Tibial artery (tissue), 4 donors: ENCODE measurements at regions not wholly inside any gene's neighbourhood (a gene's known extent, or its start where the extent isn't known, plus 50 kb on each side); places are given as distances from the start of the nearest gene placed in this dataset.
A peak's percentile ranks its signal among the peaks of the same experiment; 100 is the strongest.

Experiments used
- DNase-seq, 2 donors: peaks; one replicate each; pipeline ENCODE4 v3.0.0-alpha.2; 2019
- H3K27ac ChIP-seq, 2 donors: fragments of 200-600 bp; sonication (generic) in 1 of 2; 1 replicate in 1 of 2; 2 replicates in 1 of 2; pipeline ENCODE4 v1.5.1; 2018 to 2019; ENCODE audit warnings: mild to moderate bottlenecking in 1 of 2
- H3K27me3 ChIP-seq, 2 donors: fragments of 200-600 bp; sonication (generic) in 1 of 2; one replicate each; pipeline versions ENCODE4 v1.5.1 to v1.6.0; 2016 to 2019
- H3K36me3 ChIP-seq, 3 donors: fragments of 200-600 bp; sonication (generic) in 2 of 3; one replicate each; pipeline ENCODE4 v1.5.1; 2016 to 2019; ENCODE audit warnings: mild to moderate bottlenecking in 2 of 3
- H3K4me1 ChIP-seq, 4 donors: fragments of 200-600 bp; sonication (generic) in 2 of 4; 1 replicate in 3 of 4; 2 replicates in 1 of 4; pipeline ENCODE4 v1.5.1; 2016 to 2019
- H3K4me3 ChIP-seq, 2 donors: fragments of 200-600 bp; sonication (generic) in 1 of 2; 1 replicate in 1 of 2; 2 replicates in 1 of 2; pipeline ENCODE4 v1.5.1; 2018 to 2019; ENCODE audit warnings: mild to moderate bottlenecking in 2 of 2
- H3K9me3 ChIP-seq, 3 donors: fragments of 200-600 bp; sonication (generic) in 1 of 3; one replicate each; pipeline ENCODE4 v1.5.1; 2016 to 2019
- intact Hi-C: fragments of 100-400 bp; cut with DNase I; formaldehyde crosslinking; loops from one replicate; pipeline ENCODE4 v1.15.0; 2023; ENCODE audit warnings: low total_unique reads
- TF ChIP-seq, protein P1 (sequence below), 2 experiments: fragments of 200-600 bp in 1 of 2; fragments of 450-650 bp in 1 of 2; IDR thresholded peaks; one replicate each; pipeline ENCODE4 v1.5.1; 2017 to 2019; ENCODE audit warnings: antibody characterized with exemption in 2 of 2, mild to moderate bottlenecking in 1 of 2, moderate library complexity in 1 of 2

DNA sequence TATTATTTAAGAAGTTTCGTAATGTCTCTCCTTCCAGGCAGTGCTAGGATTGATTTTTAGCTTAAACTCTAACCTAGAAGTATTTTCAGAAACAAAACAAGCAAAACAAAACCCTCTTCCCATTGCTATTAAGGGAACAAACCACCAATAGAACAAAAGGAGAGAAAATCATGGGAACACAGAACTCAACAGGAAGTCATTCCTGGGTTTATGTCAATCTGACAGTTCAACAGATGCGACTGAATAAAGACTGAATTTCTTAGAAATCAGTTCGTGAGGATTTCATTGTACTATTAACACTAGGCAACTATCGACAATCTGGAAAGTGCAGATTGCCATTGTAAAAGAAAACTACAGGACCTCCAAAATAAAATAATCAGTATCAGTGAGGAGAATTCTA is 229.1 kb upstream of the SMIM31 start:
- Histone ChIP-seq H3K27me3 (no peaks in the 10 kb centered on the region), H3K9me3 (peaks cover 0 to 4% (median 0%) of the 10 kb centered on the region in 3 donors), H3K27ac (no peak overlapping the region), H3K4me1 (no peaks in the 10 kb centered on the region), H3K4me3 (no peak overlapping the region), H3K36me3 (no peaks in the 10 kb centered on the region)
- no peak for DNase-seq
- TF ChIP-seq, protein P1, sequence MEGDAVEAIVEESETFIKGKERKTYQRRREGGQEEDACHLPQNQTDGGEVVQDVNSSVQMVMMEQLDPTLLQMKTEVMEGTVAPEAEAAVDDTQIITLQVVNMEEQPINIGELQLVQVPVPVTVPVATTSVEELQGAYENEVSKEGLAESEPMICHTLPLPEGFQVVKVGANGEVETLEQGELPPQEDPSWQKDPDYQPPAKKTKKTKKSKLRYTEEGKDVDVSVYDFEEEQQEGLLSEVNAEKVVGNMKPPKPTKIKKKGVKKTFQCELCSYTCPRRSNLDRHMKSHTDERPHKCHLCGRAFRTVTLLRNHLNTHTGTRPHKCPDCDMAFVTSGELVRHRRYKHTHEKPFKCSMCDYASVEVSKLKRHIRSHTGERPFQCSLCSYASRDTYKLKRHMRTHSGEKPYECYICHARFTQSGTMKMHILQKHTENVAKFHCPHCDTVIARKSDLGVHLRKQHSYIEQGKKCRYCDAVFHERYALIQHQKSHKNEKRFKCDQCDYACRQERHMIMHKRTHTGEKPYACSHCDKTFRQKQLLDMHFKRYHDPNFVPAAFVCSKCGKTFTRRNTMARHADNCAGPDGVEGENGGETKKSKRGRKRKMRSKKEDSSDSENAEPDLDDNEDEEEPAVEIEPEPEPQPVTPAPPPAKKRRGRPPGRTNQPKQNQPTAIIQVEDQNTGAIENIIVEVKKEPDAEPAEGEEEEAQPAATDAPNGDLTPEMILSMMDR (IDR thresholded peaks at IDR 0.05) = no peak
- intact Hi-C loops = no loop called here

DNA sequence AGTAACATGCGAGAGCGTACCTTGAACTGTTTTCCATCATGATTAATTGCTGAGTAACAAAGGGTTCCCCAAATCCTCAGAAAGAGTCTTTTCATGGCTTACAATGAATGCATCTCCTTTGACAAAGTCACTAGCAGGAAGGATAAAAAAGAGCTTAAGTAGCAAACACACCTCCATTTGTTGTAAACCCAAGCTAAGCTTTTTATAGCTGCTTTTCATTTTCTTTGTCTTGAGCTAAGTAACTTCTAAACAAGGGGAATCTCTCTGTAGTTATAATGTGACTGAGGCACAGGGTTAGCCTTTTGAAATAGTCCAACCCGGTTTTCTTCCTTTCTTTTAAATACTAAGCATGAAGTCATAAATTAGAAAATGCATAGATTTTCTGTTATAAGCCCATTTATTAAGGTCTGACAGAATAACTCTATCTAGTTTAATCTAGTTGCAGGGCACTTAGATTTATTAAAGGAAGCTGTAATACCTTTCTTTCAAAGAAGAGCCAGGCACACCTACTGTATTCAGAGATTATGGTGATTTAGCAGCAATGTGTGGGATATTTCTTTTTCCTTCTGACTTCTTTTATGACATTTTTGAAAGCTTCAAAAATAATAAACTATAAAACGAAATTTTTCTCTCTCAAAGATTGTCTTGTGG is 226.9 kb upstream of the SMIM31 start:
- no peaks in the 10 kb centered on the region for H3K36me3 ChIP-seq
- H3K9me3 ChIP-seq = no peaks in the 10 kb centered on the region
- no peak overlapping the region for H3K4me3 ChIP-seq
- TF ChIP-seq, protein P1 (IDR thresholded peaks at IDR 0.05) = no peak
- DNase-seq = no peak
- intact Hi-C loops = no loop called here
- H3K27me3 ChIP-seq = no peaks in the 10 kb centered on the region
- no peaks in the 10 kb centered on the region for H3K4me1 ChIP-seq
- no peak overlapping the region for H3K27ac ChIP-seq

DNA sequence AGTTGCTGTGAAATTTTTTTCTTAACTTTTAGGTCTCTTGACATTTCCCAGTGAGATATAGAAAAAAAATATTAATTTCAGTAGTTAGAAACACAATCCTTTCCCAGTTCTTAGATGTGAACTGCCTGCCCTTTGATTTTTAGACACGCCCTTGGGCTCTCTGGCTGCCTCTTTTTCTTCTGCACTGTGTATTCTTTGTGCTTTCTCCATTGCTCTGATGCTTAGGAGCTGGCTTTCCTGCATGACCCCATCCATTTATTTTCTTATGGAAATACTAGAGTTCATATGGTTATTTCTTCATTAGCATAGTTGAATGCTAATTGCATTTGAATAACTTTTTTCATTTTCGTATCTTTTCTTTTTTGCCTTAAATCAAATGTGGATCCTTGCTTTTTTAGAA is 224.9 kb upstream of the SMIM31 start:
- no peaks in the 10 kb centered on the region for H3K4me1 ChIP-seq
- H3K27ac ChIP-seq = no peak overlapping the region
- intact Hi-C loops = no loop called here
- no peak overlapping the region for H3K4me3 ChIP-seq
- TF ChIP-seq, protein P1 (IDR thresholded peaks at IDR 0.05) = no peak
- H3K36me3 ChIP-seq = no peaks in the 10 kb centered on the region
- DNase-seq = no peak
- no peaks in the 10 kb centered on the region for H3K27me3 ChIP-seq
- H3K9me3 ChIP-seq = no peaks in the 10 kb centered on the region

DNA sequence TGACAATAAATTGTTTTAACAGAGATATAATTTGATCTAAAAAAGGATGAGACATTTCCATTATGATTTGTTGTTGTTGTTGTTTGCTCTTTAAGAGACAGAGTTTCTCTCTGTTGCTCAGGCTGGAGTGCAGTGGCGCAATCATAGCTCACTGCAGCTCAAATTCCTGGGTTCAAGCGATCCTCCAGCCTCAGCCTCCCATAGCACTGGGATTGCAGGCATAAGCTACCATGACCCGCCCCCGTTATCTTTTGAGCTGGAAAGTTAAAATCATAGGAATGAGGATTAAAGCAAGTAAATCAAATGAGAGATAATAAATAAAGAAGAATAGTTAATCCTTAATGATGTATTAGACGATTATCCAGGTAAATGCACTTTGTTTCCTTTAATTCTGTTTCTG is 224.4 kb upstream of the SMIM31 start:
- H3K4me1 ChIP-seq = no peaks in the 10 kb centered on the region
- no peaks in the 10 kb centered on the region for H3K36me3 ChIP-seq
- no peak for DNase-seq
- intact Hi-C loops = no loop called here
- TF ChIP-seq, protein P1 (IDR thresholded peaks at IDR 0.05) = no peak
- no peaks in the 10 kb centered on the region for H3K9me3 ChIP-seq
- no peaks in the 10 kb centered on the region for H3K27me3 ChIP-seq
- no peak overlapping the region for H3K4me3 ChIP-seq
- no peak overlapping the region for H3K27ac ChIP-seq

DNA sequence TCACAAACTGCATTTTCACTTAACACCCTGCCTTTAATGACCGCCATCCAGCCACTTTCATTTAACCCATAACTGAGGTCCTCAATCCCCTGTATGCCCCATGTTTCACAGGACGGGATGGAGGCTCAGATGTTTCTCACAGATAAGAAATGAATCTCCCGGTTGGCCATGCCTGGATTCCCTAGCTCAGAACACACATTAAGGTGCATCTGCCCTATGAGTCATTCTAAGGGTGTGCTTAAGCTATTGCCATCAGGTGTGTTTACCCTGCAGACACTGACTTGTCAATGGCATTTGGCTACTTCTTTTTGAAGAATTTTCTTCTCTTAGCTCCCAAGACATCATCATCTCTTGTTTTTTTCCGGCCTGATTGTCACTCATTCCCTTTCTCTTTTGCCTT is 222.6 kb upstream of the SMIM31 start:
- no peaks in the 10 kb centered on the region for H3K27me3 ChIP-seq
- TF ChIP-seq, protein P1 (IDR thresholded peaks at IDR 0.05) = no peak
- H3K9me3 ChIP-seq = no peaks in the 10 kb centered on the region
- H3K4me3 ChIP-seq = no peak overlapping the region
- no peak overlapping the region for H3K27ac ChIP-seq
- H3K36me3 ChIP-seq = no peaks in the 10 kb centered on the region
- DNase-seq = no peak
- H3K4me1 ChIP-seq = peaks cover 0 to 8% (median 2%) of the 10 kb centered on the region in 4 donors
- intact Hi-C loops = no loop called here

DNA sequence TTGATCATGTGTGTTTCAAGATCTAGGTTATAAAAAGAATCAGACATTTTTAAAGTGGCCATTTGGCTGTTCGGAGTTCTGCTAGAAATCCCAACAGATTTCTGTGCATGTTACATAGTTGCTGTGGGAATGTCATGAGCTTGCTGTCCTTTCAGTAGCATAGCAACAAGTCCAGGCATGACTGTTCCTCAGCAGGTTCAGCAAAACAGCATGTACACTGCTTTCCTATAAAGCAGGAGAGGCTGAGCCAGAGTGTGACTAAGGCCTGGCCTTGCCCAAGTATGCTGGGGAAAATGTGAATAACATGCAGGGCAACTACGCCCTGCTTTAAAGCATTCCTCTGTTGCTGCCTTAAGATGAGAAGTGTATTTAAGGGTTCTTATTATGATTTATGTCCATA is 217.1 kb upstream of the SMIM31 start:
- Histone ChIP-seq H3K9me3 (peaks cover 0 to 9% (median 0%) of the 10 kb centered on the region in 3 donors), H3K36me3 (no peaks in the 10 kb centered on the region), H3K4me3 (no peak overlapping the region), H3K4me1 (peaks cover 0 to 23% (median 2%) of the 10 kb centered on the region in 4 donors), H3K27ac (peak overlapping the region; percentile 35 to 41), H3K27me3 (no peaks in the 10 kb centered on the region)
- DNase-seq = peak; percentile 59 to 77
- intact Hi-C loops = no loop called here
- TF ChIP-seq, protein P1 (IDR thresholded peaks at IDR 0.05) = peak; percentile 21 to 41
